GM12872 (cell line): ENCODE measurements at regions not wholly inside any gene's neighbourhood (a gene's known extent, or its start where the extent isn't known, plus 50 kb on each side); places are given as distances from the start of the nearest gene placed in this dataset.

Source experiments
- TF ChIP-seq, protein P1 (sequence below): IDR thresholded peaks from 3 replicates; pipeline ENCODE4 v1.5.1; 2011; ENCODE audit warnings: low read depth, mild to moderate bottlenecking, low read length, moderate library complexity; ENCODE audit not compliant: insufficient read depth

DNA sequence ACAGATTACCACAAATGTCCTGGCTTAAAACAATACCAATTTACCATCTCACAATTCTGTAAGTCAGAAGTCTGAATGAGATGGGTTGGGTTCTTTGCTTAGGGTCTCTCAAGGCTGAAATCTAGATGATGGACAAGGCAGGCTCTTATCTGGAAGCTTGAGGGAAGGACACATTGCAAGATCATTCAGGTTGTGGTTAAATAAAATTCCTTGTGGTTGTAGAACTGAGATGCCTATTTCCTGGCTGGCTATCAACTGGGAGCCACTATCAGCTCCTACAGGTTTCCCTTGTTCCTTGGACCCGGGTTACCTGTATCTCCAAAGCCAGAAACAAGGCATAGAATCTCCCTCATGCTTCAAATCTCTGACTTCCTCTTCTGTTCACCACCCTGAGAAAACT is 148.4 kb downstream of the MDFIC start:
- TF ChIP-seq, protein P1, sequence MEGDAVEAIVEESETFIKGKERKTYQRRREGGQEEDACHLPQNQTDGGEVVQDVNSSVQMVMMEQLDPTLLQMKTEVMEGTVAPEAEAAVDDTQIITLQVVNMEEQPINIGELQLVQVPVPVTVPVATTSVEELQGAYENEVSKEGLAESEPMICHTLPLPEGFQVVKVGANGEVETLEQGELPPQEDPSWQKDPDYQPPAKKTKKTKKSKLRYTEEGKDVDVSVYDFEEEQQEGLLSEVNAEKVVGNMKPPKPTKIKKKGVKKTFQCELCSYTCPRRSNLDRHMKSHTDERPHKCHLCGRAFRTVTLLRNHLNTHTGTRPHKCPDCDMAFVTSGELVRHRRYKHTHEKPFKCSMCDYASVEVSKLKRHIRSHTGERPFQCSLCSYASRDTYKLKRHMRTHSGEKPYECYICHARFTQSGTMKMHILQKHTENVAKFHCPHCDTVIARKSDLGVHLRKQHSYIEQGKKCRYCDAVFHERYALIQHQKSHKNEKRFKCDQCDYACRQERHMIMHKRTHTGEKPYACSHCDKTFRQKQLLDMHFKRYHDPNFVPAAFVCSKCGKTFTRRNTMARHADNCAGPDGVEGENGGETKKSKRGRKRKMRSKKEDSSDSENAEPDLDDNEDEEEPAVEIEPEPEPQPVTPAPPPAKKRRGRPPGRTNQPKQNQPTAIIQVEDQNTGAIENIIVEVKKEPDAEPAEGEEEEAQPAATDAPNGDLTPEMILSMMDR: no peak
